Small intestine (tissue), 7 donors: ENCODE measurements at regions not wholly inside any gene's neighbourhood (a gene's known extent, or its start where the extent isn't known, plus 50 kb on each side); places are given as distances from the start of the nearest gene placed in this dataset.

Experiments used
- DNase-seq, 2 donors: peaks; one replicate each; pipeline versions ENCODE4 v3.0.0 to v3.0.0-alpha.2; 2013
- FAIRE-seq: peaks from 2 replicates; lab custom pipeline; 2012; peaks lifted over from hg19 to GRCh38; lab: Jason Lieb, UNC
- H3K27ac ChIP-seq, 3 donors: one replicate each; pipeline ENCODE4 v1.5.1; 2013; ENCODE audit warnings: low read length in 2 of 3, mild to moderate bottlenecking in 2 of 3, control low read depth in 1 of 3, inconsistent platforms in 1 of 3, low read depth in 1 of 3, moderate library complexity in 1 of 3
- H3K27me3 ChIP-seq, 3 donors: one replicate each; pipeline ENCODE4 v1.6.1; 2013; ENCODE audit warnings: low read length in 3 of 3, inconsistent platforms in 1 of 3; ENCODE audit not compliant: control insufficient read depth in 3 of 3, insufficient read depth in 3 of 3
- H3K36me3 ChIP-seq, 3 donors: one replicate each; pipeline ENCODE4 v1.6.1; 2013; ENCODE audit warnings: low read length in 3 of 3, inconsistent platforms in 1 of 3, low read depth in 1 of 3, mild to moderate bottlenecking in 1 of 3, moderate library complexity in 1 of 3; ENCODE audit not compliant: control insufficient read depth in 3 of 3, insufficient read depth in 2 of 3
- H3K4me1 ChIP-seq, 3 donors: one replicate each; pipeline ENCODE4 v1.6.1; 2013; ENCODE audit warnings: low read length in 2 of 3, inconsistent platforms in 1 of 3, low read depth in 1 of 3, mild to moderate bottlenecking in 1 of 3, moderate library complexity in 1 of 3; ENCODE audit not compliant: control insufficient read depth in 3 of 3, insufficient read depth in 2 of 3
- H3K4me3 ChIP-seq, 3 donors: one replicate each; pipeline ENCODE4 v1.5.1; 2013; ENCODE audit warnings: low read length in 3 of 3, control low read depth in 1 of 3, inconsistent platforms in 1 of 3, low read depth in 1 of 3, mild to moderate bottlenecking in 1 of 3, moderate library complexity in 1 of 3
- H3K9me3 ChIP-seq, 2 donors: one replicate each; pipeline ENCODE4 v1.6.1; 2013; ENCODE audit warnings: low read depth in 1 of 2, low read length in 1 of 2; ENCODE audit not compliant: control insufficient read depth in 2 of 2, insufficient read depth in 1 of 2
- WGBS, 3 donors: extraction: QIAGEN DNeasy Blood & Tissue Kit; methylation state at CpG; one replicate each; pipeline ENCODE4 v1.1.7; 2013; 5-methylcytosine and 5-hydroxymethylcytosine counted together
- donor health status: healthy with polysubstance abuse.
- donor health status: control.
- donor health status: control.
- donor health status: Bipolar disorder and iron deficiency.
- donor health status: healthy.

DNA sequence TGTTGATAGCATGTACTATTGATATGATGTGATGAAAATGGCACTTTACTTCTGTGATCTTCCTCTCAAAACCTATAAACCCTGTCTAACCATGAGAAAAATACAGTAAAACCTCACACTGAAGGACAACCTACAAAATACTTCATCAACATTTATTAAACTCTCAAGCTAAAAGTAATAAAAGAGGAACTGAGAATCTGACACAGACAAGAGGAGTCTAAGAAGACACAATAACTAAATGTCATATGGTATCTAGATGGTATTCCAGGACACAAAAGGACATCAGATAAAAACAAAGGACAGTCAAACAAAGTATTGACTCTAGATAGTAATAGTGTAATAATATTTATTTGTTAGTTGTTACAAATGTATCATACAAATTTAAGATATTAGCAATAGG lies 655.3 kb downstream of the SH3BGRL start:
- no peaks in the 10 kb centered on the region for H3K36me3 ChIP-seq
- peaks cover 0 to 4% of the 10 kb centered on the region in 2 donors for H3K9me3 ChIP-seq
- no peak overlapping the region for H3K27ac ChIP-seq
- H3K27me3 ChIP-seq = no peaks in the 10 kb centered on the region
- no peaks in the 10 kb centered on the region for H3K4me1 ChIP-seq
- FAIRE-seq = no peak
- no peak overlapping the region for H3K4me3 ChIP-seq
- DNase-seq = no peak

GRCh38 chrX:81866873-81867272 lies 665.0 kb downstream of the SH3BGRL start:
- Histone ChIP-seq H3K4me3 (no peak overlapping the region), H3K27ac (no peak overlapping the region), H3K36me3 (no peaks in the 10 kb centered on the region), H3K9me3 (peaks cover 0 to 23% of the 10 kb centered on the region in 2 donors), H3K4me1 (no peaks in the 10 kb centered on the region), H3K27me3 (no peaks in the 10 kb centered on the region)
- DNase-seq (no peak), FAIRE-seq (no peak)
- 58 to 84% (median 80%) methylated on average over 3 of the region's 3 CpGs for WGBS, 3 donors

DNA sequence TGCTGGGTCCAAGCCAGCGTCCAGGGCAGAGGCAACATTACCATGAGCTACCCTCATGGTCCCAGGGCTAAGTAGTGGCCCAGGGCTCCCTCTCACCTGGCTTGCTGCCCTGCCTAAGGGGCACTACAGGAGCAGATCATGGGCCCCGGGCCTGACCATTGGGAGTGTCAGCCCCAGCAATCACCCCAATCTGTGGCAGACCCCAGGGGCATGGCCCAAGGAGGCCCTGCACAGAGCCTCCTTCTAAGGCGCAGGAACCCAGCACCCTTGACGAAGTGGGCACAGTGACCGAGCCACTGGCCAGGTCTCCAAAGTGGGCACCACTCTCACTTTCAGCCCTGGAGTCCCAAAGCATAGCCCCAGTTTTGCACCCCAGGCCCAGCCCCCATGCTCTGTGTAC lies 667.1 kb downstream of the SH3BGRL start:
- no peak overlapping the region for H3K27ac ChIP-seq
- FAIRE-seq = no peak

GRCh38 chrX:81874807-81875206 lies 672.9 kb downstream of the SH3BGRL start:
- peaks cover 0 to 25% of the 10 kb centered on the region in 2 donors for H3K9me3 ChIP-seq
- DNase-seq = no peak
- H3K4me3 ChIP-seq = no peak overlapping the region
- H3K27me3 ChIP-seq = no peaks in the 10 kb centered on the region
- no peak overlapping the region for H3K27ac ChIP-seq
- H3K4me1 ChIP-seq = no peaks in the 10 kb centered on the region
- WGBS, 3 donors = 80 to 88% (median 85%) methylated on average over 3 of the region's 3 CpGs
- no peak for FAIRE-seq
- no peaks in the 10 kb centered on the region for H3K36me3 ChIP-seq

More for the DNA sequence above, 667.1 kb downstream of the SH3BGRL start:
- no peaks in the 10 kb centered on the region for H3K27me3 ChIP-seq
- H3K4me1 ChIP-seq = no peaks in the 10 kb centered on the region
- no peaks in the 10 kb centered on the region for H3K36me3 ChIP-seq
- DNase-seq = no peak
- 70 to 100% (median 82%) methylated on average over 1 to 5 of the region's 5 CpGs for WGBS, 3 donors
- peaks cover 0 to 35% of the 10 kb centered on the region in 2 donors for H3K9me3 ChIP-seq
- no peak overlapping the region for H3K4me3 ChIP-seq

- Histone ChIP-seq H3K36me3 (no peaks in the 10 kb centered on the region), H3K27ac (no peak overlapping the region), H3K9me3 (peaks cover 0 to 25% of the 10 kb centered on the region in 2 donors), H3K4me3 (no peak overlapping the region), H3K27me3 (no peaks in the 10 kb centered on the region), H3K4me1 (no peaks in the 10 kb centered on the region)
- no peak for FAIRE-seq
- WGBS, 3 donors = 46 to 94% methylated on average over 1 of the region's 1 CpG; no CpG with 5 or more reads in 1 of the 3 donors
- DNase-seq = no peak
Observed at GRCh38 chrX:81875800-81876199, 673.9 kb downstream of the SH3BGRL start.

- WGBS, 3 donors = 82 to 92% (median 89%) methylated on average over 5 to 7 of the region's 7 CpGs
- FAIRE-seq (no peak), DNase-seq (no peak)
- no peaks in the 10 kb centered on the region for H3K4me1 ChIP-seq
- no peak overlapping the region for H3K27ac ChIP-seq
- no peak overlapping the region for H3K4me3 ChIP-seq
- peaks cover 0 to 25% of the 10 kb centered on the region in 2 donors for H3K9me3 ChIP-seq
- no peaks in the 10 kb centered on the region for H3K36me3 ChIP-seq
- H3K27me3 ChIP-seq = no peaks in the 10 kb centered on the region
Observed at GRCh38 chrX:81876437-81876836, 674.5 kb downstream of the SH3BGRL start.

DNA sequence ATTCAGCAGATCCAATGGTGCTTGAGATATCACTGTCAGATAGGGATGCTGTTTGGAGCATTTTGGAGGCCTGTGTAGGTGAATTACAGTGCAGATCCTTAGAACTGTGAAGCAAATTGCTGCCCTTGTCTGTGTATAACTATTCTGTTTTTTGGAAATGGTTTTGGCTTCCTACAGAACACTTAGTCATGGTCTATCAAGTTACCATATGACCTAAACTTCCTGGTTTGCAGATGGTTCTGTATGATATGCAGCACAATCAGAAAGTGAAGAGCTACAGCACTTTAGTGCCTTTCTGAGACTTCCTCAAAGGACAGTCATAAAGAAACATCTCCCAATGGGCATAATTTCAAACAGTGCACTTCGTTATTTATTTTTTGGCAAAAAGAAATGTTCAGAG lies 688.6 kb downstream of the SH3BGRL start:
- WGBS, 3 donors = 26 to 48% (median 32%) methylated on average over 1 of the region's 1 CpG
- no peaks in the 10 kb centered on the region for H3K9me3 ChIP-seq
- FAIRE-seq = no peak

DNA sequence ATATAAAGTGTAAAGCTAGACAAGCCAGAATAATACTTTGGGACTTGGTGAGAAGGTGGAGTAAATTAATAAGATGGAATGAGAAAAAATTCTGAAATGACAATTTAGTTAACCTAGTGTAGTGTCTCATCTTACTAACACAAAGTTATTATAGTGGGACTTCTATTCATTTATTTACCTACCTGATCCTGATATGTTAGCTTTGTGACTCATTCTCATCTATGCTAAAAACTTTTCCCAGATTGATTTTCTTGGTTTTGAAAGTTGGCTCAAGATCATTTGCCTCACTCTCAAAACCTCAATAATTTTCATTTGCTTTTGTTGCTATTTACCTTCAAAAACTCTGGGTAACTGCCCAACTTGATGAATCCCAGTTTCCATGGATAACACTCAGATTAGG lies 698.6 kb downstream of the SH3BGRL start:
- FAIRE-seq (no peak), DNase-seq (no peak)
- H3K27ac ChIP-seq = no peak overlapping the region
- no peaks in the 10 kb centered on the region for H3K4me1 ChIP-seq
- H3K9me3 ChIP-seq = no peaks in the 10 kb centered on the region
- no peaks in the 10 kb centered on the region for H3K36me3 ChIP-seq
- H3K27me3 ChIP-seq = no peaks in the 10 kb centered on the region
- H3K4me3 ChIP-seq = no peak overlapping the region

More for the DNA sequence above, 688.6 kb downstream of the SH3BGRL start:
- Histone ChIP-seq H3K4me1 (no peaks in the 10 kb centered on the region), H3K27ac (no peak overlapping the region), H3K27me3 (no peaks in the 10 kb centered on the region), H3K36me3 (no peaks in the 10 kb centered on the region), H3K4me3 (no peak overlapping the region)
- no peak for DNase-seq

DNA sequence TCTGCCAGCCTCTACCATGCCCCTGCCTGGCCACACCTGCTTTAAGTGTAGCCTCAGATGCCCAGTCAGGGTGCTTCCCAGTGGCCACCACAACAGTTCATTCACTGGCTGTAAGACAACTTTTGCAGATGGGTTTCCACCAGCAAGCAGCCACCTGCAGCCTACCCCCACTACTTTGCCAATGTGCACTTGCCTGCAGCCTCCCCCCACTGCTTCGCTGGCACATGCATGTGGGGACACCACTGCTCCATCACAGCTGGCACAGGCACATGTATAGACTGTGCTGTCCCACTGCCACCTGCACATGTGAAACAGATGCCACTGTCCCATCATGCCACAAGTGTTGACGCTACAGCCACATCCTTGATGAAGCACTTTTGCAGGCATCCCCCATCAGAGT lies 723.9 kb downstream of the SH3BGRL start:
- no peak overlapping the region for H3K27ac ChIP-seq
- no peak overlapping the region for H3K4me3 ChIP-seq
- FAIRE-seq (no peak), DNase-seq (no peak)
- no peaks in the 10 kb centered on the region for H3K4me1 ChIP-seq
- H3K36me3 ChIP-seq = no peaks in the 10 kb centered on the region
- peaks cover 0 to 6% of the 10 kb centered on the region in 2 donors for H3K9me3 ChIP-seq
- 76 to 94% (median 88%) methylated on average over 2 of the region's 2 CpGs for WGBS, 3 donors
- no peaks in the 10 kb centered on the region for H3K27me3 ChIP-seq
